T-helper 2 cell (primary cell): ENCODE measurements at regions not wholly inside any gene's neighbourhood (a gene's known extent, or its start where the extent isn't known, plus 50 kb on each side); places are given as distances from the start of the nearest gene placed in this dataset.
A peak's percentile ranks its signal among the peaks of the same experiment; 100 is the strongest.
"Not testable (repeated sequence)": the region's sequence is repeated elsewhere in the genome, so short reads cannot be mapped to it uniquely, and the experiment has no call there.

ENCODE experiments used
- DNase-seq, 5 experiments: peaks; one replicate each; pipeline versions ENCODE4 v3.0.0 to v3.0.0-alpha.2; 2012 to 2022

GRCh38 chr11:86861810-86862209 lies 61.5 kb downstream of the PRSS23 start:
- no peak for DNase-seq

GRCh38 chr11:86863476-86863875 lies 63.1 kb downstream of the PRSS23 start:
- DNase-seq, result no peak

- no peak for DNase-seq
Measured at GRCh38 chr11:86865436-86865835, 65.1 kb downstream of the PRSS23 start.

GRCh38 chr11:86869531-86869930 lies 69.2 kb downstream of the PRSS23 start:
- no peak for DNase-seq

GRCh38 chr11:86869966-86870570 lies 69.7 kb downstream of the PRSS23 start:
- peak in 3 of 5 experiments; percentile 2 to 31 (median 4) for DNase-seq

GRCh38 chr11:86873573-86874083 lies 73.3 kb downstream of the PRSS23 start:
- no peak for DNase-seq

GRCh38 chr11:86874304-86875056 lies 74.1 kb downstream of the PRSS23 start:
- DNase-seq, result no peak

GRCh38 chr11:86876716-86877234 lies 76.4 kb downstream of the PRSS23 start:
- no peak for DNase-seq

GRCh38 chr11:86877503-86877902 lies 77.2 kb downstream of the PRSS23 start:
- DNase-seq, result no peak

- not testable (repeated sequence) for DNase-seq
Measured at GRCh38 chr11:86879241-86879640, 76.0 kb downstream of the FZD4 start.

- no peak for DNase-seq
Measured at GRCh38 chr11:86885311-86885710, 69.9 kb downstream of the FZD4 start.

GRCh38 chr11:86888164-86889000 lies 66.8 kb downstream of the FZD4 start:
- no peak for DNase-seq

- DNase-seq, result no peak
Measured at GRCh38 chr11:86889001-86889341, 66.2 kb downstream of the FZD4 start.

GRCh38 chr11:86891036-86891435 lies 64.2 kb downstream of the FZD4 start:
- DNase-seq, result no peak

GRCh38 chr11:86893235-86893634 lies 62.0 kb downstream of the FZD4 start:
- no peak for DNase-seq
